Activated naive CD4-positive, alpha-beta T cell treated with anti-CD3 and anti-CD28 coated beads, Interleukin-2, amount 50 U/mL, for 16 hours (primary cell): ENCODE measurements at regions not wholly inside any gene's neighbourhood (a gene's known extent, or its start where the extent isn't known, plus 50 kb on each side); places are given as distances from the start of the nearest gene placed in this dataset.
"Not testable (repeated sequence)": the region's sequence is repeated elsewhere in the genome, so short reads cannot be mapped to it uniquely, and the experiment has no call there.

Source experiments
- DNase-seq: peaks from one replicate; pipeline ENCODE4 v3.0.0-alpha.2; 2020

DNA sequence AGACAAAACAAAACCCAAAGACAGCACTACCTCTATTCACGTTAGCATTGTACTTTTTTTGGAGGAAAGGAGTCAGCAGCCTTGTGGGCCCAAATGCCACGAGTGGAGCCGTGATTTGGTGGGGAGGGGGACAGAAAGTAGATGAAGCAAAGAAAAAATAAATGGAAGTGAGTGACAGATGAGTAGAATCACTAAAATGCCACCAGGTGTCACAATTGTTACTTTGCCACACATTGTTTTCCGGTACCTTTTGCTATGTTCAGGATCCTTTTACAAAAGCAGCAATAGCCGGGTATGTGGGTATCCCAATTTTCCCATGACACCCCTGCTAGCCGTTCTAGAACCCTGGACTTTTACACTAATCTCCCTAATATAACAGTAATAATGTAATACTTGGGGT is 85.0 kb upstream of the AK4 start:
- no peak for DNase-seq

DNA sequence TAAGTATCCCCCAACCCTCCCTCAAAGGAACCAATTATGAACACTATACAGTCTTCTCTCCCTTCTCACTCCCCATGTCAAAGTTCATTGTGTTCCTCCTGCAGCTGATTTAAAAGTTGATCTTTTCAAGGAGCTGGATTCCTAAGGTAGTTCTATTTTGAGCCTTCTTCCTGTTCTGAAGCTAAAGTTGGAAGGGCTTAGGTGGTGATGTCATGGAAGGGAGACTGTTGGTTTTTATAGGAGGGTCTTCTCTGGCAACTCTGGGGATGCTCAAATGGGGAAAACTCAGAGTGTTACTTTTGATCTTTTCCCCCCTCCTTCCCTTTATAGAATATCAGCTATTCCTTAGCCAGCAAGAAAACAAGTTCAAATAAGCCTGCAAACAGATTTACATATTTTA is 83.0 kb upstream of the AK4 start:
- DNase-seq, result no peak

DNA sequence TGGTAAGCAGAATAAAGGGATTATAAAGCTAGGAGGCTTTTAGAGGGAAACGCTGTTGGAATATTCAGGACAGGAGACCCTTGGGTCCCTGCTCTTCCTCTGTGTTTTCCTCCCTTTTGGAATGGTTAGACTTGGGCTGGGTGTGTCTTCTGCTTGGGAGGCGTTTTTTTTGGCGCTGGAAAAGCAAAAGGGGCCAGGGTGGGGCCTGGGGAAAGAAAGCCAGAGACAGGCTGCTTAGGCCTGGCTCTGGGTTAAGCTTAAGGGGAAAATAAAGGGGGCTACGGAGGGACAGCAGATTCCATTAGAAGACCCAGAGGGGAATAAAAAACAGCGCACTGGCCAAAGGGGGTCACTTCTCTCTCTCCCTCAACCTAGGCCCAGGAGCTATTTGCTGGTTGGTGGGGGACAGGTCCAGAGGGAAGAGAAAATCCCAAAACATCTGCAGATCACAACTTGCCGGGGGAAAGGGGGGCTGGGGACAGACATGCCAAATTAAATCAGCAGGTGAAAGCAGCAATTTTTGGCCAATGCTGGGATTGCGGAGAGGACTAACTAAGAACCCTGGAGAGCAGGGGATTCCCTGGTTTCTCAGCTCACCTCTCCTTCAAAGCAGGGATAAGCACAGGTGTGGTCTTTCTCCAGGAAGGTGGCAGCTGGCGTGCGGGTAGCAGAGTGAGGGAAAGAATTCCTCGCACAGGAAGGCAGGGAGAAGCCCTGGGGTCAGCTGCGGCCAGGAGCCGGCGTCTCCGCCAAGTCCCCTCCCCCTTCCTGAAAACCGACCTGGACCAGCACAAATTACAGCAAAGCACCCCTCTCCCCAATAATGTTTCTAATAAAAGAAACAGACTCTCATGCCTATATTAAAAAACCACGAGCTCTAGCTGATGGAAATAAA is 82.2 kb upstream of the AK4 start:
- DNase-seq, result no peak

DNA sequence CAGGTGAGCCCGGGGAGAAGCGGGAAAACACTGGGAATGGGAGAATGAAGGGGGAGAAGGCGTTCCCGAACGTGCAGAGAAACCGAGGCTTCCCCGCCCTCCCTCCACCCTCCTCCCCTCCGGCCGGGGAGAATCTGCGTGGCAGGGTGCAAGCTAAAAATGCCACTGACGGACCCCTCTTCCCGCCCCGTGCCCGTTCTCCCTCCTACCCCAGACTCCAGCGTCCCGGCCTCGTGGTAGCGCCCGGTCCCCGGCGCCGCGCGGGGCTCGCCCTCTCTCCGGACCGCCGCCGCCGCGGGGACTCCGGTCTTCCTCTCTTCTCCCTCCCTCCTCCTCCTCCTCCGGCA is 81.6 kb upstream of the AK4 start:
- no peak for DNase-seq

DNA sequence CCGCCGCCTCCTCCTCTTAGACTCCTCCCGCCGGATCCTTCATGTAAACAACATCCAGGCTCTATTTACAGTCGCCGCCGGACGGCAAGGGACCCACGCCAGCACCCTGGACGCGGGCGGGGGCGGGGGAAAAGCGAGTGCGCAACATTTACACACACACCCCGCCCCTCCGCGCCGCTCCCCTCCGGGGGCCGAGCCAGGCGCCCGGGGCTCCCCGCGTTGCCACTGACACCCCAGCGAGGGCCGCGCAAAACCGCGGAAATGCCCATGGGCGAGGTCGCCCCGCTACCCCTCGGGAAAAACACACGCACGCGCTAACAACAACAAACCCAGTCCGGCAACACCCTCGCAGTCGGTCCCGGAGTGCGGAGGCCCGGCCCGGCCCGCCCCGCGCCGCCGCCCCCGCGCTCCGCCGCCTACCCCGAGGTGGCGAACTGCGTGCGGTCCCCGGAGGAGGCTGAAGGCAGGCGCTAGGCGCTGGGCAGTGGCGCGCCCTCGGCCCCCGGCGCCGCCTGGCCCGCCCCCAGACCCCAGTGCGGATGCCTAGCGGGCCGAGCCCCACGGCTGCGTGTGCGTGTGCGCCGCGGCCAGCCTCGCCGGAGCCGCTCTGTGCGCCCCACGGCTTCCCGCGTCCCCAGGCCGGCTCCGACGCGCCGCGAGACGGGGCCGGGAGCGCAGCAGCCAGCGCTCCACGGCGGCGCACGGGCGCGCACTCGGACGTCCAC is 81.1 kb upstream of the AK4 start:
- DNase-seq, result peak; percentile 79

DNA sequence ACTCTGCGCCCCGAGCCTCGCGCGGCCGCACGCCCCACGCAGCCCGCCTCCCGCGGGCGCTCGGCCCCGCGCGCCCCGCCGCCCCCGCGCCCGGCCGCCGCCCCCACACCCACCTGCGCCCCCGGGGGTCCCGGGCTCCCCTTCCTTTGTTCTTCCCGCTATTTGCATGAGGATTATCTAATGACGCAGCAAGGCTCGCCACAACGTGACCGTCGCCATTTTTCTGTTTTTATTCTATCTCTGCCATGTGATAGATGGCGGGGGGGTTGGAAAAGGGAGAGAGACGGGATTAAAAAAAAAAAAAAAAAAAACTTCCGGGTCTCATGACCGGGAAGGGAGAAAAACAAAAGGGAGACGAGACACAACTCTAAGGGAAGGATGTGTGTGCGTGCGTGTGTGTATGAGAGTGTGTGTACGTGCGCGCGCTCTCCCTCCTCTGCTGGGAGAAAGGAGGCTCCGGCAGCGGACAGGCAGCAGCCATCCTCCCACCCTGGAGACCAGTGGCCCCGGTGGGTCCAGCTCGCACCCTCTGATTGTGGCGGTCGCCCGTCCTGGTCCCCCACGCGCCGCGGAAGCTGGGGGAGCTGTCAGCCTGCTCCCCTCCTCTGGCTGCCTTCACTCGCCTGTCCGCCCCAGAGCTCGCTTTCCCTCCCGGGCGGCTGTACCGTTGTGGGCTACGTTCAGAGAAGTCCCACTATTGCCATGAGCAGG is 80.4 kb upstream of the AK4 start:
- peak; percentile 59 for DNase-seq

DNA sequence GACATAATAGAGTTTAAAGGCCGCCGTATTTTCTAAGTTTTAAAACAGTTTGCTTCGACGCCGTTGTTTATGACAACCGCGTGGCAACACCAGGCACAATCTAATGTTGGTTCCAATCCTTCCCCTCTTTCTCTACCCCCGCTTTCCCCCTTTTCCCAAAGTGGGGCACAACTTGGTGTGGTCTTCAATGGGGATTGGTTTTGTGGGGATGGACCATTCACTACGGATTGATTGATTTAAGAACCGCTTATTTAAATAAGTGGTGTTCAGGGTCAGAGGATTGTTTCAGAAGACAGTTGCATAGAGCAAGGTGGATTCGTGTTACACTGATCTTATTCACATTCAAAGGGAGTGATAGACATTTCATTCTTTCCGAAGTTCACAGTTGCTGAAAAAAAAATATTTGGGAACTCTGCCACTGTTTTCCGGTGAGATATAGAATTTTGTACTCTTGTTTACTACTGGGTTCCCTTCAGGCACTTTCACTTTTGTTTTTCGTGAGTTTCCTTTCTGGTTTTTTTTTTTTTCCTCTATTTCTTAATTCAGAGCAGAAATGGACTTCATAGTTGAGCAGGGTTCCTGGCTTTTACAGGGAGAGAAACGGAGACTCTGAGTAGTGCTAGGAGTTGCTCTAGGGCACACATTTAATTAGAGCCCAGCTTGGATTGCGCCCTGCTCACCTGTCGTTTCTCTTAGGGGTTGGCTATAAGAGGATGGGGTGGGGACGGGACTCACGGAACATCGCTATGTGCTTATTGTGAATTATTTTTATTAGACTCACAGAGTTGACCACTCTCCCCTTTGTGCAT is 79.6 kb upstream of the AK4 start:
- no peak for DNase-seq

DNA sequence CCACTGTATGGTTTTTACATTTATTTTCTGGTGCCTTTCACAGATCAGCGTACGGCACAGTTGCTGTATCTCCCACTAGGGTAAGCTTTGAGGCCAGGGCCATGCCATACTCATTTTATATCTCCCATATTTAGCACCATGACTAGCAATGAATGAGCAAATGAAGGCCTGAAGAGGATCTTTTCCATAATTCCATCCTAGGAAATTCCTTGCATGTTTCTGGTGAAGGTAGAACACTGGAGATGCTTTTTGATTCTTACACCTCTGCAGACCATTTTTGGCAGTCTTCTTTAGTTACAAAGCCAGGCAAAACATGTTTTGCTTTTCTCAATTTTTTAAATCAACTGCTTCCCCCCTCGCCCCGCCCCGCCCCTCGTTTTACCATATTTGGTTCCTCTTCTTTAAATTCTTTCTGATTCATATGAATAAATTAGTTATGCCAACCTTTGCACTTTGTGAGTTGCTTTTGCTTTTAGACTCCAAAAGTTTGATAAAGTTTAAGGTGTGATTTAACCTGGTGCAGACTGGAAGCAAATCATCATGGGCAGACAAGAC is 78.9 kb upstream of the AK4 start:
- DNase-seq, result peak; percentile 67

DNA sequence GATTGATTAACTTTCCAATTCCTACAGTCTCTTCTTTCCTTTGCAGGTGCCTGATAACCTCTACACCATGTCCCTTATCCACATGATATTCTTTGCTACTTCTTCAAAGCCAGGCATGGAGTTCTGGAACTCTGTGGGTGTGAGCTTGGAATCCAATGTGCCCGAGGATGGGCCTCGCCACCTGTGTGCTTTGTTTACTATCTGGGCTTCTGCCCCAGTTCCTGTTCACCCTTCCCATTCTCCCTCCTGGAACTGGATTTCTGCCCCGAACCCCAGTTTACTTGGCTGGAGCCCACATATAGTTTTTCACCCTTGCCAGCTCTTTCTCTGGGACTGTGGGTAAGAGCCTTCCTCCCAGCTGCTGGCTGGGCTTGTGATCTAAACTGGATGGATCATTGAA is 75.2 kb upstream of the AK4 start:
- DNase-seq, result no peak

DNA sequence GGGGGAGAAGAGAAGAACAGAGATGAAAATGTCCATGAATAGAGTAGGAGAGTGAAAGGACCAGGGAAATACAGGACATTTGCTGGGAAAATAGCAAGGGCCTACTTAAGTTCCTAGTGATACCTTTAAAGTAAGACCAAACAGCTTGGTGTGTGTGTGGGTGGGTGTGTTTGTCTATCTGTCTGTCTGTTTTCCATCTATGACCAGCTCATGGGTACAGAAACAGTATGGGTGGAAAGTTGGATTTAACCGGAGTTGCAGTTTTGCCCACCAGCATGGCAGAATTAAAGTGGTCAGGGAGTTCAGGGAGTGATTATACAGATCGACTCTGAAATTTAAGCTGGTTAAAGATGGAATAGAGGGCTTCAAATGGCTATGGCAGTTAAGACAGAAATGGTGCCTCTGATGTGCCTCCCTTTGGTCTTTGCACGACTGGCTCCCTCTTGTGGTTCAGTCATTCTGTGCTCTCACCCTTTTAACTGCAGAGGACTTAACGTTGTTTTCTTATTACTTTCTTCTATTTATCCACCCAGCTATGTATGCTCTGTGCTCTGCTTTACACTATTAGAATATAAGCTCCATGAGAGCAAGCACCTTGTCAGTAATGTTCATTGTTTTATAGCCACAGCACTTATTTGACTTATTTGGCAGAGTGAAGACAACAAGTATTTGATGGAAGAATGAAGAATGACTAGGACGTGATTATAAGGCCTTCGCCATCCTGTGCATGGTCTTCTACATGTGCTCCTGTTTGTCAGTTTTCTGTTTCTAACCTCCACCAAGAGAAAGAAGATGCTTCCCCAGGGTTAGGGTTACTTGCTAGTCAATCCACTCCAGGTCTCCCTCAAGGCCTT is 72.7 kb upstream of the AK4 start:
- DNase-seq, result peak; percentile 59

DNA sequence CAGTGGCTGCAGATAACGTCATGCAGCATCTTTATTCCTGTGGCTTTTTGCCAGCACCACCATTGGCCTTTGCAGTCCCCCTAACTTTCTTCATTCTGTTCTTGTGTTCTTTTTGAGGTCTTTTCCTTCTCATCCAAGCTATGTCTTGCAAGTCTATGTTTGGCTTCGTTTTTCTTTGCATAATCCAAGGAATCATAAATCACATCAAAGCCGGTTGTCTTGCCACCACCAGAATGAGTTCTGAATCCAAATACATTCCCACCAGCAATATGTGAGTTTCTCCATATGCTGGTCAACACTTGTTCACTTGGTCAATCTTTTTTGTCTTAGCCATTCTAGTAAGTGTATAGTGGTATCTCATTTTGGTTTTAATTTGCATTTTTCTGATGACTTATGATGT is 70.6 kb upstream of the AK4 start:
- no peak for DNase-seq

DNA sequence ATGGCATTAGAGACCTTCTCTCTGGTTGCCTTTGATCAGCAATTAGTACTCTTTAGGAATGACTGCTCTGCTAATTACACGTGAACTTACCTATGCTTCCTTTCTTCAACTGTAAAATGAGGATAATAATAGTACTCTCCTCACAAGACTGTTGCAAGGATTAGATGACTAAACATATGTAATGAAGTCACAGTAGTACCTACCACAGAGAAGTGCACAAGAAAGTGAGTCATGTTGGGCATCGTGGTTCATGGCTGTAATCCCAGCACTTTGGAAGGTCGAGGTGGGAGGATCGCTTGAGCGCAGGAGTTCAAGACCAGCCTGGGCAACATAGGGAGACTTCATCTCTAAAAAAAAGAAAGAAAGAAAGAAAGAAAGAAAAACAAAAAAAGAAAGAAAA is 68.1 kb upstream of the AK4 start:
- no peak for DNase-seq

DNA sequence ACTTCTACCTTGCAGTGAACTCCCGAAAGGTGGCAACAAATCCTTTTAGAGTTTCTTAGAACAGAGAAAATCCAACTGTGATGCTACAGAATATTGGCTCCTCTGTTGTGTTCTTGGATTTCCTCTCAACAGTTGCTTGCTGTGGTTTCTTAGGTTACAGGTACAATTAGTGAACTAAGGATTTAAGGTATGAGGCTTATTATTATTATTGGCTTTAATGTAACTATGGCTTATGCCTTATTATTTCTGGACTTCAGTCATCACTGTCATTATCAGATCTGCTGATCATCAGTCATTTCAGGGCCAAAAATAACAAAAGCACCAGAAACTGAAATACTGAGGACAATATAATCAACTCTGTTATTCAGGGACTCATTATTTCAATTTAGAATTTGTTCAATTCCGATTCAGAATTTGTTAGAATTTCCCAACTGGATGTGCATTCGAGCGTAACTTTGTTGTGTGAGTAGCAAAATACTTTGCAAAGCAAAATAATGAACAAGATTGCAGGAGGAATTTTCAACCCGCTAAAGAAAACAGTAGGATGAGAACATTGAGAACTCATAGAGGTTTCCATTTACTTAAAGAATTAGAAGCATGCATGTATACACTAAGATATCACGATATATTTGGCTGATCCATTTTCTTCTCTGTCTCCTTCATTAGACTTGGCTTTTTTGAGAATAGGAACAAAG is 65.5 kb upstream of the AK4 start:
- DNase-seq, result no peak

DNA sequence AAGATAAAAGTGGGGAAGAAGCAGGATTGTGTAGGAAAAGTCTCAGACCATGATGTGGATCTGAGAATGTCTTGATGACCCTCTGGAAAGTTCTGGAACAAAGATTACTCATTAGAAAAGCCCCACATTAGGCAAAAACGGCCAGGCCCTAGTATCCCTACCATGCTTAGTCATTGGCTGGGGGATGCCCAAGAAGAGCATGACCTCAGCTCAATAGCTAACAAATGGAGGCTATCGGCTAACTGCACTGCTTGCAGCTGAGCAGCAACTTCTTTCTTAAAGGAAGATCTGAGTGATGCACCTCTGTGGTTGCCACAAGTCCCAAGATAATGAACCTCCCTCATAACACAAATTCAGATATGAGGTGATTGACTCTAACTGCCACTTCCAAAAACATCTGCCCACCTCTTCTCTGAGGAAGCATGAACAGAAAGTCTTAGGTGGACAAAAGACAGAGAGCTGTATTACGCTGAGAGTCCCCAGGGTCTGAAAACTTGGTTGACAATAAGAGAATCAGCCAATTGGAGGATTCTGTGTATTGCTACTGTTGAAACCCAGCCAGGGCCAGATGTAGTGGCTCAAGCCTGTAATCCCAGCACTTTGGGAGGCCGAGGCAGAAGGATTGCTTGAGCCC is 64.6 kb upstream of the AK4 start:
- DNase-seq, result no peak

DNA sequence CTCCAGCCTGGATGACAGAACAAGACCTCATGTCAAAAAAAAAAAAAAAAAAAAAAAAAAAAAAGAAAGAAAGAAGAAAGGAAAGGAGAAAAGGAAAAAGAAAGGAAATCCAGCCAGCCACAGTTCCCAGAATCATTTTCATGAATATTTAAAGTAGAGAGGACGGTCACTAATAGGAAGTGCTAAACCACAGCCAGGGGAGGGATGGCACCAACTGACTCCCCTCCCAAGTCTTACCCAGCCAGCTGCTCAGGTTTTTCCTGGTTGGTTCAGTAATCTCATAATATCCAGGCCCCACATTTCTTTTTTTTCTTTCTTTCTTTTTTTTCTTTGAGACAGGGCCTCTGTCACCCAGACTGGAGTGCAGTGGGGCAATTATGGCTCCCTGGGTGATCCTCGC is 63.9 kb upstream of the AK4 start:
- no peak for DNase-seq

DNA sequence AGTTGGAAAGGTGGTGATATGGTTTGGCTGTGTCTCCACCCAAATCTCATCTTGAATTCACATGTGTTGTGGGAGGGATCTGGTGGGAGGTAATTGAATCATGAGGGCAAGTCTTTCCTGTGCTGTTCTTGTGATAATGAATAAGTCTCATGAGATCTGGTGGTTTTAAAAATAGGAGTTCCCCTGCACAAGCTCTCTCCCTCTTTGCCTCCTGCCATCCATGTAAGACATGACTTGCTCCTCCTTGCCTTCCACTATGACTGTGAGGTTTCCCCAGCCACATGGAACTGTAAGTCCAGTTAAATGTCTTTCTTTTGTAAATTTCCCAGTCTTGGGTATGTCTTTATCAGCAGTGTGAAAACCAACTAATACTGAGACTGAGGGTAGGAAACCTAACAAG is 60.5 kb upstream of the AK4 start:
- not testable (repeated sequence) for DNase-seq

DNA sequence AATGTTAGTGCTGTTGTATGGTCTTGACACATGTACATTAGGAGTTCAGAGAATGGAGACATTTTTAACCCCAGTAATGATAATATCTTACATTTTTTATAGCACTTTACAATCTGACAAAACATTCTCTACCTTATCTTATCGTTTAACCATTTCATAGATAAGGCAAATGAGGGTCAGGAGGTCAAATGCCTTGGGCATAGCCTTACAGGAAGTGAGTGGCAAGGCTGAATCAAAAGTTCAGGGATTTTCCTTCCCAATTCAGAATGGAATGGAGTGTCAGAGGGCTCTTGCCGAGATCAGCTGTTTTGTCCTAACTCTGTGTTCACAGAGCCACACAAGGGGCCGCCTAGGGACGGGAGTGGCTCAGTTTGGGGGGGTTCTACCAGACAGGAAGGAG is 57.6 kb upstream of the AK4 start:
- no peak for DNase-seq

DNA sequence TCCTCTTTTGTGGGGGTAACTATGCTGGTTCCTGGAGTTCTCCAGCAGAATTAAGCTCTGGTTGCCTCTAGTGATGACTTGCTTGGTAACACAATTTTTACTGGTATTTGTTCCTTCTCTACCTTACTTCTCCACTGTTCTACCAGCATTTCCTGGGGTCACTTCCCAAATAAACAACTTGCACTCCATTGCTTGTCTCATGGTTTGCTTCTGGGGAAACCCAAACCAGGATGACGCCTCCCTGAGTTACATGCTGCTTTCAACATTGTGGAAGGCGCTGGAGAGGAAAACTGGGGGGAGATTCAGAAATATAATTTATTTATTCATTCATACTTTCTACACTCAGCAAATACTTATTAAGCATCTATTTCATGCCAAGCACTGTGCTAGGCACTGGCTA is 55.3 kb upstream of the AK4 start:
- no peak for DNase-seq

DNA sequence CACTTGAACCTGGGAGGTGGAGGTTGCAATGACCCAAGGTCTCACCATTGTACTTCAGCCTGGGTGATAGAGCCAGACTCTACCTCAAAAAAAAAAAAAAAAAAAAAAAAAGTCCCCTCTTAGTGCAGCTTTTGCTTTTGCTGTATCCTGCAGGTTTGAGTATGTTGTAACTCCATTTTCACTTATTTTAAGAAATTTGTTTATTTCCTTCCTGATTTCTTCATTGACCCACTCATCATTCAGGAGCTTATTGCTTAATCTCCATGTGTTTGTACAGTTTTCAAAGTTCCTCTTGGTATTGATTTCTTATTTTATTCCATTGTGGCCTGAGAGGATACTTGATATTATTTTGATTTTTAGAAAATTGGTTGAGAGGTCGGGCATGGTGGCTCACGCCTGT is 50.9 kb upstream of the AK4 start:
- DNase-seq, result no peak
